ENCODE measurements at regions not wholly inside any gene's neighbourhood (a gene's known extent, or its start where the extent isn't known, plus 50 kb on each side); places are given as distances from the start of the nearest gene placed in this dataset.

DNA sequence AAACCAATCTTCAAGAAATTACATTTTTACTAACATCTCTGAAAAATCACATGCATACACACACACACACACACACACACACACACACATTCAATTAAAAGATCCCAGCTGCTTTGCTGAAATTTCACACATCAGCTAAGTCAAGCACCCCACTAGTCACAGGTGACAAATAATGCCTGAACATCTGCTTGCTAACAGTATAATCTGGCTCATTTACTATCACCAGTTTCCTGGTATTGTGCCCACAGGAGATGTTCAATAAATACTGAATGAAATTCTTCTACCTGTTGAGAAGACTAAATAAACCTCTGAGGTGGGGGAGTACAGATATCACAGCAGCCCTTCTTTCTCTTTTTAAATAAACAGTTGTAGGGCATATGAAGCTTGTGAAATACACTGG is 994.0 kb downstream of the ARAP2 start:
- Mint-ChIP-seq H3K9me3 (no peaks in the 10 kb centered on the region), H3K36me3 (ENCODE audit: low read depth) (no peaks in the 10 kb centered on the region), H3K27ac (no peak overlapping the region), H3K27me3 (no peaks in the 10 kb centered on the region), H3K4me1 (ENCODE audit: low read depth) (no peaks in the 10 kb centered on the region), H3K4me3 (no peak overlapping the region)
- no peaks in the 10 kb centered on the region for H3K27me3 ChIP-seq (ENCODE audit: control insufficient read depth in 1 of 2, insufficient read depth in 2 of 2, low read length in 2 of 2)
- no peaks in the 10 kb centered on the region for H3K36me3 ChIP-seq (ENCODE audit: insufficient read depth, low read length)
- DNase-seq, result no peak
- ChIA-PET POLR2A (no interaction called here), CTCF (no interaction called here)
- no peak for ATAC-seq (ENCODE audit: poor library complexity)
- H3K4me1 ChIP-seq (ENCODE audit: insufficient read depth, low read length), result no peaks in the 10 kb centered on the region
- TF ChIP-seq CTCF (IDR thresholded peaks at IDR 0.05), result no peak
- no peak overlapping the region for H3K27ac ChIP-seq (ENCODE audit: low read depth in 1 of 2, low read length in 2 of 2)
- H3K4me3 ChIP-seq (ENCODE audit: low read length), result no peak overlapping the region
- H3K9me3 ChIP-seq (ENCODE audit: control insufficient read depth in 1 of 2, insufficient read depth in 1 of 2, low read length in 2 of 2), result no peaks in the 10 kb centered on the region
- intact Hi-C loops (cut with DNase I, micrococcal nuclease), result no loop called here

- no peak for DNase-seq
- Histone ChIP-seq H3K9me3 (ENCODE audit: control insufficient read depth in 1 of 2, insufficient read depth in 1 of 2, low read length in 2 of 2) (no peaks in the 10 kb centered on the region), H3K4me3 (ENCODE audit: low read length) (no peak overlapping the region), H3K36me3 (ENCODE audit: insufficient read depth, low read length) (no peaks in the 10 kb centered on the region), H3K4me1 (ENCODE audit: insufficient read depth, low read length) (no peaks in the 10 kb centered on the region), H3K27me3 (ENCODE audit: control insufficient read depth in 1 of 2, insufficient read depth in 2 of 2, low read length in 2 of 2) (no peaks in the 10 kb centered on the region), H3K27ac (ENCODE audit: low read depth in 1 of 2, low read length in 2 of 2) (no peak overlapping the region)
- Mint-ChIP-seq H3K4me1 (ENCODE audit: low read depth) (no peaks in the 10 kb centered on the region), H3K27me3 (no peaks in the 10 kb centered on the region), H3K36me3 (ENCODE audit: low read depth) (no peaks in the 10 kb centered on the region), H3K4me3 (no peak overlapping the region), H3K27ac (no peak overlapping the region), H3K9me3 (no peaks in the 10 kb centered on the region)
- intact Hi-C loops (cut with DNase I, micrococcal nuclease), result no loop called here
- no peak for TF ChIP-seq CTCF (IDR thresholded peaks at IDR 0.05)
- CTCF ChIA-PET, result no interaction called here
- POLR2A ChIA-PET, result no interaction called here
- ATAC-seq (ENCODE audit: poor library complexity), result no peak
Observed at GRCh38 chr4:35250761-35251160, 993.6 kb downstream of the ARAP2 start.

GRCh38 chr4:35252071-35252470 is 992.2 kb downstream of the ARAP2 start:
- Mint-ChIP-seq H3K4me1 (ENCODE audit: low read depth) (no peaks in the 10 kb centered on the region), H3K27me3 (no peaks in the 10 kb centered on the region), H3K9me3 (no peaks in the 10 kb centered on the region), H3K4me3 (no peak overlapping the region), H3K27ac (no peak overlapping the region), H3K36me3 (ENCODE audit: low read depth) (no peaks in the 10 kb centered on the region)
- ATAC-seq (ENCODE audit: poor library complexity) (no peak), DNase-seq (no peak)
- CTCF ChIA-PET, result no interaction called here
- POLR2A ChIA-PET, result no interaction called here
- no peak overlapping the region for H3K4me3 ChIP-seq (ENCODE audit: low read length)
- H3K27me3 ChIP-seq (ENCODE audit: control insufficient read depth in 1 of 2, insufficient read depth in 2 of 2, low read length in 2 of 2), result no peaks in the 10 kb centered on the region
- TF ChIP-seq CTCF (IDR thresholded peaks at IDR 0.05), result no peak
- intact Hi-C loops (cut with DNase I, micrococcal nuclease), result no loop called here
- no peak overlapping the region for H3K27ac ChIP-seq (ENCODE audit: low read depth in 1 of 2, low read length in 2 of 2)
- no peaks in the 10 kb centered on the region for H3K4me1 ChIP-seq (ENCODE audit: insufficient read depth, low read length)
- no peaks in the 10 kb centered on the region for H3K9me3 ChIP-seq (ENCODE audit: control insufficient read depth in 1 of 2, insufficient read depth in 1 of 2, low read length in 2 of 2)
- no peaks in the 10 kb centered on the region for H3K36me3 ChIP-seq (ENCODE audit: insufficient read depth, low read length)
